ENCODE measurements at regions not wholly inside any gene's neighbourhood (a gene's known extent, or its start where the extent isn't known, plus 50 kb on each side); places are given as distances from the start of the nearest gene placed in this dataset.
"Not testable (repeated sequence)": the region's sequence is repeated elsewhere in the genome, so short reads cannot be mapped to it uniquely, and the experiment has no call there.

DNA sequence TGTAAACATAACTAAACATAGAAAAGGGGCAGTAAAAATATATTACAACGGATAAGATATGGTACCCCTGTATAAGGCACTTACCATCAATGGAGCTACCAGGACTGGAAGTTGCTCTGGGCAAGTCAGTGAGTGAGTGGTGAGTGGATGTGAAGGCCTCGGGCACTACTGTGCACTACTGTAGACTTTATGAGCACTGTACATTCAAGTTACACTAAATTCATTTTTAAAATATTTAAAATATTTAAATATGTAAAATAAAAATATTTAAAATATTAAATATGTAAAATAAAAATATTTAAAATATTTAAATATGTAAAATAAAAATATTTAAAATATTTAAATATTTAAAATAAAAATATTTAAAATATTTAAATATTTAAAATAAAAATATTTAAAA, 73.6 kb downstream of the KLF15 start:
- TF ChIP-seq, protein P1, sequence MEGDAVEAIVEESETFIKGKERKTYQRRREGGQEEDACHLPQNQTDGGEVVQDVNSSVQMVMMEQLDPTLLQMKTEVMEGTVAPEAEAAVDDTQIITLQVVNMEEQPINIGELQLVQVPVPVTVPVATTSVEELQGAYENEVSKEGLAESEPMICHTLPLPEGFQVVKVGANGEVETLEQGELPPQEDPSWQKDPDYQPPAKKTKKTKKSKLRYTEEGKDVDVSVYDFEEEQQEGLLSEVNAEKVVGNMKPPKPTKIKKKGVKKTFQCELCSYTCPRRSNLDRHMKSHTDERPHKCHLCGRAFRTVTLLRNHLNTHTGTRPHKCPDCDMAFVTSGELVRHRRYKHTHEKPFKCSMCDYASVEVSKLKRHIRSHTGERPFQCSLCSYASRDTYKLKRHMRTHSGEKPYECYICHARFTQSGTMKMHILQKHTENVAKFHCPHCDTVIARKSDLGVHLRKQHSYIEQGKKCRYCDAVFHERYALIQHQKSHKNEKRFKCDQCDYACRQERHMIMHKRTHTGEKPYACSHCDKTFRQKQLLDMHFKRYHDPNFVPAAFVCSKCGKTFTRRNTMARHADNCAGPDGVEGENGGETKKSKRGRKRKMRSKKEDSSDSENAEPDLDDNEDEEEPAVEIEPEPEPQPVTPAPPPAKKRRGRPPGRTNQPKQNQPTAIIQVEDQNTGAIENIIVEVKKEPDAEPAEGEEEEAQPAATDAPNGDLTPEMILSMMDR (IDR thresholded peaks at IDR 0.05), result not testable (repeated sequence)
- TF ChIP-seq POLR2A, EP300, POLR2AphosphoS5 (IDR thresholded peaks at IDR 0.05): not testable (repeated sequence)

Measured in upper lobe of left lung (tissue), 4 donors.